MM.1S (cell line): ENCODE measurements at regions not wholly inside any gene's neighbourhood (a gene's known extent, or its start where the extent isn't known, plus 50 kb on each side); places are given as distances from the start of the nearest gene placed in this dataset.

Experiments
- DNase-seq: peaks from one replicate; pipeline ENCODE4 v3.0.0-alpha.2; 2015
- H2AFZ ChIP-seq: fragments of 300-600 bp; sonication (generic); 2 replicates; pipeline ENCODE4 v1.6.0; 2016; ENCODE audit warnings: antibody characterized with exemption, low read length
- H3F3A ChIP-seq: fragments of 300-600 bp; sonication (generic); 2 replicates; pipeline ENCODE4 v1.6.1; 2016; ENCODE audit warnings: mild to moderate bottlenecking, antibody characterized with exemption, low read length, moderate library complexity, mixed read lengths; ENCODE audit not compliant: insufficient read depth
- H3K27ac ChIP-seq: fragments of 300-600 bp; sonication (generic); 2 replicates; pipeline ENCODE4 v1.5.1; 2016; ENCODE audit warnings: mild to moderate bottlenecking, low read length
- H3K27me3 ChIP-seq: fragments of 300-600 bp; sonication (generic); replicated peaks from 2 replicates; pipeline ENCODE4 v1.6.0; 2016; ENCODE audit warnings: low read length; ENCODE audit not compliant: insufficient read depth
- H3K36me3 ChIP-seq: fragments of 300-600 bp; sonication (generic); replicated peaks from 2 replicates; pipeline ENCODE4 v1.6.1; 2016; ENCODE audit warnings: mild to moderate bottlenecking, low read length, mixed read lengths; ENCODE audit not compliant: insufficient read depth
- H3K4me1 ChIP-seq: fragments of 300-600 bp; sonication (generic); 2 replicates; pipeline ENCODE4 v1.6.1; 2016; ENCODE audit warnings: low read length, mixed read lengths
- H3K4me2 ChIP-seq: fragments of 300-600 bp; sonication (generic); 2 replicates; pipeline ENCODE4 v1.6.0; 2016; ENCODE audit warnings: low read depth, low read length
- H3K4me3 ChIP-seq: fragments of 300-600 bp; sonication (generic); 2 replicates; pipeline ENCODE4 v1.5.1; 2016; ENCODE audit warnings: low read length, mixed read lengths
- H3K79me2 ChIP-seq: fragments of 300-600 bp; sonication (generic); 2 replicates; pipeline ENCODE4 v1.6.1; 2016; ENCODE audit warnings: mixed run types, low read length, mixed read lengths
- H3K9ac ChIP-seq: fragments of 300-600 bp; sonication (generic); 2 replicates; pipeline ENCODE4 v1.6.1; 2016; ENCODE audit warnings: low read length, mixed read lengths
- H3K9me2 ChIP-seq: fragments of 300-600 bp; sonication (generic); replicated peaks from 2 replicates; pipeline ENCODE4 v1.6.1; 2016; ENCODE audit warnings: mild to moderate bottlenecking, low read length, mixed read lengths; ENCODE audit not compliant: insufficient read depth
- H3K9me3 ChIP-seq: fragments of 300-600 bp; sonication (generic); replicated peaks from 2 replicates; pipeline ENCODE4 v1.6.1; 2016; ENCODE audit warnings: mild to moderate bottlenecking, low read length, mixed read lengths; ENCODE audit not compliant: insufficient read depth
- H4K20me1 ChIP-seq: fragments of 300-600 bp; sonication (generic); 2 replicates; pipeline ENCODE4 v1.6.1; 2016; ENCODE audit warnings: mild to moderate bottlenecking, low read length, moderate library complexity, mixed read lengths; ENCODE audit not compliant: insufficient read depth
- EZH2 ChIP-seq: fragments of 300-600 bp; sonication (generic); optimal IDR thresholded peaks from 2 replicates; pipeline ENCODE3; 2017; ENCODE audit warnings: low read depth, mild to moderate bottlenecking, antibody characterized with exemption, low read length, mixed read lengths
- EZH2phosphoT487 ChIP-seq: fragments of 300-600 bp; sonication (generic); IDR thresholded peaks from 2 replicates; pipeline ENCODE4 v1.6.1; 2018; ENCODE audit warnings: antibody characterized with exemption, low read length
- TF ChIP-seq, protein P1 (sequence below): fragments of 300-600 bp; sonication (generic); IDR thresholded peaks from 2 replicates; pipeline ENCODE4 v1.5.1; 2016; ENCODE audit warnings: antibody characterized with exemption, low read length, mixed read lengths

DNA sequence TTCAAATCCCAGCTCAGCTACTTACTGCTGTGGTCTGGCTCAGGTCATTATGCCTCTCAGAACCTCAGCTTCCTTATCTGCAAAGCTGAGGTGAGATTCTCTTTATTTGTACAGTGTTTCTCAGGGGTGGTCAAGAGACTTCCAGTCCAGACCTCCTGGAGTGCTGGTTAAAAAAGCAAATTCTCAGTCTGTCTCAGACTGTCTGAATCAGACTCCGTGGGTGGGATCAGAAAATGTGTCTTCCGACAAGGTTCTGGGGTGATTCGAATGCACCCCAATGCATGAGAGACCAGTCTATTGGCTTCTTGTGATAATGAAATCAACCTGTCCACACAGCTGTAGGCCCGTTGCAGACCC, 137.7 kb upstream of the SMIM23 start:
- H2AFZ ChIP-seq: no peak overlapping the region
- DNase-seq: no peak

GRCh38 chr5:171648279-171649074, 137.1 kb upstream of the SMIM23 start:
- Histone ChIP-seq H3K9me2 (no peaks in the 10 kb centered on the region), H3K9ac (no peak overlapping the region), H3K4me1 (no peaks in the 10 kb centered on the region), H3K27ac (no peak overlapping the region), H3K27me3 (no peaks in the 10 kb centered on the region), H3K79me2 (no peaks in the 10 kb centered on the region), H3K4me3 (no peak overlapping the region), H3F3A (no peaks in the 10 kb centered on the region), H3K4me2 (no peak overlapping the region), H4K20me1 (no peaks in the 10 kb centered on the region), H3K9me3 (no peaks in the 10 kb centered on the region), H3K36me3 (no peaks in the 10 kb centered on the region), H2AFZ (no peak overlapping the region)
- TF ChIP-seq EZH2 (no peak), EZH2phosphoT487 (no peak)
- TF ChIP-seq, protein P1, sequence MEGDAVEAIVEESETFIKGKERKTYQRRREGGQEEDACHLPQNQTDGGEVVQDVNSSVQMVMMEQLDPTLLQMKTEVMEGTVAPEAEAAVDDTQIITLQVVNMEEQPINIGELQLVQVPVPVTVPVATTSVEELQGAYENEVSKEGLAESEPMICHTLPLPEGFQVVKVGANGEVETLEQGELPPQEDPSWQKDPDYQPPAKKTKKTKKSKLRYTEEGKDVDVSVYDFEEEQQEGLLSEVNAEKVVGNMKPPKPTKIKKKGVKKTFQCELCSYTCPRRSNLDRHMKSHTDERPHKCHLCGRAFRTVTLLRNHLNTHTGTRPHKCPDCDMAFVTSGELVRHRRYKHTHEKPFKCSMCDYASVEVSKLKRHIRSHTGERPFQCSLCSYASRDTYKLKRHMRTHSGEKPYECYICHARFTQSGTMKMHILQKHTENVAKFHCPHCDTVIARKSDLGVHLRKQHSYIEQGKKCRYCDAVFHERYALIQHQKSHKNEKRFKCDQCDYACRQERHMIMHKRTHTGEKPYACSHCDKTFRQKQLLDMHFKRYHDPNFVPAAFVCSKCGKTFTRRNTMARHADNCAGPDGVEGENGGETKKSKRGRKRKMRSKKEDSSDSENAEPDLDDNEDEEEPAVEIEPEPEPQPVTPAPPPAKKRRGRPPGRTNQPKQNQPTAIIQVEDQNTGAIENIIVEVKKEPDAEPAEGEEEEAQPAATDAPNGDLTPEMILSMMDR: no peak
- no peak for DNase-seq

More for the DNA sequence above, 137.7 kb upstream of the SMIM23 start:
- no peak overlapping the region for H3K4me2 ChIP-seq
- no peaks in the 10 kb centered on the region for H3K4me1 ChIP-seq
- H3K9me2 ChIP-seq: no peaks in the 10 kb centered on the region
- no peaks in the 10 kb centered on the region for H4K20me1 ChIP-seq
- H3K4me3 ChIP-seq: no peak overlapping the region
- H3K27ac ChIP-seq: no peak overlapping the region
- H3K9me3 ChIP-seq: no peaks in the 10 kb centered on the region
- no peaks in the 10 kb centered on the region for H3F3A ChIP-seq
- no peak overlapping the region for H3K9ac ChIP-seq
- no peaks in the 10 kb centered on the region for H3K79me2 ChIP-seq
- no peaks in the 10 kb centered on the region for H3K36me3 ChIP-seq
- TF ChIP-seq, protein P1: no peak
- no peak for TF ChIP-seq EZH2phosphoT487
- TF ChIP-seq EZH2: no peak
- no peaks in the 10 kb centered on the region for H3K27me3 ChIP-seq

DNA sequence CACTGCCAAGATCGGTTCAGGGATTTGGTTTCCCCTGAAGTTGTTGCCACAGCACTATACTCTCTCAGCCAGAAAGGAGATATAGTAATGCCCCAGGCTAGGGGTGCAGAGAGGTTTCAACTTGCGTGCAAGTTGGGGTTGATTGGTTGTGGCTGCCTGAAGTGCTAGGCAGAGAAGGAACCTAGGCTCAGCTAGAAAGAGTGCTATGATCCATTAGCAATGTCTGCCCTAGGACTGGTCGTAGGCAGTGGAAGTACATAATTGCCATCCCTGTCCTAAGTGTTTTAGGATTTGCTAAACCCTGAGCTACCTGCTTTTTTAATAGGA, 136.6 kb upstream of the SMIM23 start:
- Histone ChIP-seq H3K9me3 (no peaks in the 10 kb centered on the region), H3K4me3 (no peak overlapping the region), H3K9me2 (no peaks in the 10 kb centered on the region), H3K27me3 (no peaks in the 10 kb centered on the region), H3K27ac (no peak overlapping the region), H2AFZ (no peak overlapping the region), H4K20me1 (no peaks in the 10 kb centered on the region), H3K79me2 (no peaks in the 10 kb centered on the region), H3K4me2 (no peak overlapping the region), H3F3A (no peaks in the 10 kb centered on the region), H3K36me3 (no peaks in the 10 kb centered on the region), H3K4me1 (no peaks in the 10 kb centered on the region), H3K9ac (no peak overlapping the region)
- DNase-seq: no peak
- TF ChIP-seq, protein P1: no peak
- TF ChIP-seq EZH2: no peak
- TF ChIP-seq EZH2phosphoT487: no peak
